ENCODE measurements at regions not wholly inside any gene's neighbourhood (a gene's known extent, or its start where the extent isn't known, plus 50 kb on each side); places are given as distances from the start of the nearest gene placed in this dataset.

GRCh38 chr14:51307551-51307950, 67.5 kb downstream of the TMX1 start:
- DNase-seq (ENCODE audit: low read depth, low spot score), result no peak

- no peak for DNase-seq (ENCODE audit: low read depth, low spot score)
Observed at GRCh38 chr14:51308866-51309265, 68.8 kb downstream of the TMX1 start.

- peak; percentile 40 for DNase-seq (ENCODE audit: low read depth, low spot score)
Observed at GRCh38 chr14:51310505-51310944, 70.5 kb downstream of the TMX1 start.

GRCh38 chr14:51314321-51315015, 74.4 kb downstream of the TMX1 start:
- no peak for DNase-seq (ENCODE audit: low read depth, low spot score)

- DNase-seq (ENCODE audit: low read depth, low spot score), result no peak
Observed at GRCh38 chr14:51317373-51317772, 77.3 kb downstream of the TMX1 start.

- DNase-seq (ENCODE audit: low read depth, low spot score), result no peak
Observed at GRCh38 chr14:51318813-51319597, 79.0 kb downstream of the TMX1 start.

GRCh38 chr14:51321036-51321435, 81.0 kb downstream of the TMX1 start:
- DNase-seq (ENCODE audit: low read depth, low spot score), result no peak

- no peak for DNase-seq (ENCODE audit: low read depth, low spot score)
Observed at GRCh38 chr14:51323492-51323891, 83.4 kb downstream of the TMX1 start.

GRCh38 chr14:51327376-51327775, 87.3 kb downstream of the TMX1 start:
- peak; percentile 22 for DNase-seq (ENCODE audit: low read depth, low spot score)

- DNase-seq (ENCODE audit: low read depth, low spot score), result no peak
Observed at GRCh38 chr14:51328064-51328771, 88.2 kb downstream of the TMX1 start.

- no peak for DNase-seq (ENCODE audit: low read depth, low spot score)
Observed at GRCh38 chr14:51328772-51329353, 88.8 kb downstream of the TMX1 start.

GRCh38 chr14:51331486-51332367, 91.7 kb downstream of the TMX1 start:
- no peak for DNase-seq (ENCODE audit: low read depth, low spot score)

- DNase-seq (ENCODE audit: low read depth, low spot score), result no peak
Observed at GRCh38 chr14:51333299-51333698, 93.3 kb downstream of the TMX1 start.

GRCh38 chr14:51333901-51334521, 94.0 kb downstream of the TMX1 start:
- no peak for DNase-seq (ENCODE audit: low read depth, low spot score)

GRCh38 chr14:51334566-51334965, 94.5 kb downstream of the TMX1 start:
- DNase-seq (ENCODE audit: low read depth, low spot score), result no peak

GRCh38 chr14:51335531-51335930, 95.5 kb downstream of the TMX1 start:
- DNase-seq (ENCODE audit: low read depth, low spot score), result no peak

GRCh38 chr14:51335961-51336723, 96.1 kb downstream of the TMX1 start:
- no peak for DNase-seq (ENCODE audit: low read depth, low spot score)

- no peak for DNase-seq (ENCODE audit: low read depth, low spot score)
Observed at GRCh38 chr14:51336734-51337133, 96.7 kb downstream of the TMX1 start.

GRCh38 chr14:51337520-51337919, 97.5 kb downstream of the TMX1 start:
- DNase-seq (ENCODE audit: low read depth, low spot score), result no peak

GRCh38 chr14:51341338-51341737, 101.3 kb downstream of the TMX1 start:
- DNase-seq (ENCODE audit: low read depth, low spot score), result no peak
